ENCODE measurements at regions not wholly inside any gene's neighbourhood (a gene's known extent, or its start where the extent isn't known, plus 50 kb on each side); places are given as distances from the start of the nearest gene placed in this dataset.

DNA sequence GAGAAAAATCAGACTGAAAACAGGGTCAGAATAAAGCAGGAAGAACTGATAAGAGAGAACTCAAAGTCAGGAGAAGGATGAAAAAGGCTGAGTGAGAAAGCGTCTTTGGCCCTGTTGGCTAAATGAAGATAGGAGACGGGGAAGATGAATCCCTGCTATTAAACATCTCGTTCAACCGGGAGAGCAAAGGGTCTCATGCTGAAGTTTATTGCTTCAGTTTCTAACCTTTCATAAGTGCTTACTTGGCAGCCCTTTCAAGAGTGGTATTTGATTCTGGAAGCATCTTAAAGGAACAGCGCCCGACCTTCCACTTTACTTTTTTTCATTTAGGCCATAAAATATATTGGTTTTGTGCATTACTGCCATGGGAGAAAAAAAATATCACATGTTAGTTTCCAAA is 288.3 kb upstream of the RBFOX1 start:
- no peak for TF ChIP-seq ZNF274 (IDR thresholded peaks at IDR 0.05; ENCODE audit: low read depth, low read length)
- TF ChIP-seq YY1 (IDR thresholded peaks at IDR 0.05; ENCODE audit: insufficient read depth, insufficient read length): no peak
- no peak for TF ChIP-seq SUZ12 (IDR thresholded peaks at IDR 0.05; ENCODE audit: extremely low read depth, insufficient read depth, insufficient read length)
